ENCODE measurements at regions not wholly inside any gene's neighbourhood (a gene's known extent, or its start where the extent isn't known, plus 50 kb on each side); places are given as distances from the start of the nearest gene placed in this dataset.

- no peak for DNase-seq
Observed at GRCh38 chrX:118167361-118167760, 50.8 kb upstream of the KLHL13 start.

- no peak for DNase-seq
Observed at GRCh38 chrX:118171356-118171755, 54.7 kb upstream of the KLHL13 start.

- no peak for DNase-seq
Observed at GRCh38 chrX:118174516-118175098, 58.0 kb upstream of the KLHL13 start.

- no peak for DNase-seq
Observed at GRCh38 chrX:118177708-118178107, 61.1 kb upstream of the KLHL13 start.

- no peak for DNase-seq
Observed at GRCh38 chrX:118178450-118178849, 61.8 kb upstream of the KLHL13 start.

GRCh38 chrX:118179161-118179560 lies 62.6 kb upstream of the KLHL13 start:
- DNase-seq: no peak

GRCh38 chrX:118179718-118180117 lies 63.1 kb upstream of the KLHL13 start:
- no peak for DNase-seq

GRCh38 chrX:118181030-118181429 lies 64.4 kb upstream of the KLHL13 start:
- DNase-seq: no peak

GRCh38 chrX:118182025-118182424 lies 65.4 kb upstream of the KLHL13 start:
- no peak for DNase-seq

- DNase-seq: no peak
Observed at GRCh38 chrX:118182681-118183080, 66.1 kb upstream of the KLHL13 start.

- no peak for DNase-seq
Observed at GRCh38 chrX:118183606-118184005, 67.0 kb upstream of the KLHL13 start.

- no peak for DNase-seq
Observed at GRCh38 chrX:118187100-118187499, 70.5 kb upstream of the KLHL13 start.

- DNase-seq: no peak
Observed at GRCh38 chrX:118189000-118189399, 72.4 kb upstream of the KLHL13 start.

- no peak for DNase-seq
Observed at GRCh38 chrX:118189628-118190027, 73.0 kb upstream of the KLHL13 start.

- DNase-seq: no peak
Observed at GRCh38 chrX:118197730-118198129, 81.1 kb upstream of the KLHL13 start.

GRCh38 chrX:118198577-118198976 lies 82.0 kb upstream of the KLHL13 start:
- DNase-seq: no peak

GRCh38 chrX:118199997-118200396 lies 83.4 kb upstream of the KLHL13 start:
- no peak for DNase-seq

GRCh38 chrX:118205421-118206395 lies 89.1 kb upstream of the KLHL13 start:
- no peak for DNase-seq

- no peak for DNase-seq
Observed at GRCh38 chrX:118207831-118208453, 91.3 kb upstream of the KLHL13 start.

- DNase-seq: no peak
Observed at GRCh38 chrX:118208481-118208880, 91.9 kb upstream of the KLHL13 start.

GRCh38 chrX:118211891-118212816 lies 95.5 kb upstream of the KLHL13 start:
- no peak for DNase-seq

- DNase-seq: no peak
Observed at GRCh38 chrX:118212817-118213183, 96.2 kb upstream of the KLHL13 start.

GRCh38 chrX:118215346-118215745 lies 98.7 kb upstream of the KLHL13 start:
- DNase-seq: no peak
